Peyer's patch (tissue), 4 donors: ENCODE measurements at regions not wholly inside any gene's neighbourhood (a gene's known extent, or its start where the extent isn't known, plus 50 kb on each side); places are given as distances from the start of the nearest gene placed in this dataset.

Source experiments
- DNase-seq, 3 donors: peaks; one replicate each; pipeline ENCODE4 v3.0.0-alpha.2; 2017 to 2019
- H3K27ac ChIP-seq, 4 donors: fragments of 200-600 bp; sonication (generic); one replicate each; pipeline ENCODE4 v1.5.1; 2016 to 2019
- H3K27me3 ChIP-seq, 2 donors: fragments of 200-600 bp; sonication (generic); one replicate each; pipeline ENCODE4 v1.5.1; 2019
- H3K36me3 ChIP-seq, 3 donors: fragments of 200-600 bp; sonication (generic); one replicate each; pipeline ENCODE4 v1.5.1; 2016 to 2019
- H3K4me1 ChIP-seq, 4 donors: fragments of 200-600 bp; sonication (generic); one replicate each; pipeline ENCODE4 v1.5.1; 2016 to 2019
- H3K4me3 ChIP-seq, 4 donors: fragments of 200-600 bp; sonication (generic); 1 replicate in 3 of 4; 2 replicates in 1 of 4; pipeline ENCODE4 v1.5.1; 2016 to 2019; ENCODE audit warnings: mild to moderate bottlenecking in 1 of 4
- H3K9me3 ChIP-seq, 4 donors: fragments of 200-600 bp; sonication (generic); one replicate each; pipeline ENCODE4 v1.5.1; 2016 to 2019; ENCODE audit warnings: mild to moderate bottlenecking in 1 of 4
- POLR2A ChIP-seq, 2 donors: fragments of 450-650 bp; IDR thresholded peaks; one replicate each; pipeline ENCODE4 v1.5.1; 2017; ENCODE audit warnings: antibody characterized with exemption in 2 of 2, mild to moderate bottlenecking in 2 of 2, moderate library complexity in 2 of 2
- TF ChIP-seq, protein P1 (sequence below), 6 experiments: fragments of 450-650 bp in 4 of 6; fragments of 200-600 bp in 2 of 6; sonication (generic) in 1 of 6; IDR thresholded peaks; one replicate each; pipeline ENCODE4 v1.5.1; 2017 to 2019; ENCODE audit warnings: antibody characterized with exemption in 6 of 6, mild to moderate bottlenecking in 3 of 6, moderate library complexity in 1 of 6

DNA sequence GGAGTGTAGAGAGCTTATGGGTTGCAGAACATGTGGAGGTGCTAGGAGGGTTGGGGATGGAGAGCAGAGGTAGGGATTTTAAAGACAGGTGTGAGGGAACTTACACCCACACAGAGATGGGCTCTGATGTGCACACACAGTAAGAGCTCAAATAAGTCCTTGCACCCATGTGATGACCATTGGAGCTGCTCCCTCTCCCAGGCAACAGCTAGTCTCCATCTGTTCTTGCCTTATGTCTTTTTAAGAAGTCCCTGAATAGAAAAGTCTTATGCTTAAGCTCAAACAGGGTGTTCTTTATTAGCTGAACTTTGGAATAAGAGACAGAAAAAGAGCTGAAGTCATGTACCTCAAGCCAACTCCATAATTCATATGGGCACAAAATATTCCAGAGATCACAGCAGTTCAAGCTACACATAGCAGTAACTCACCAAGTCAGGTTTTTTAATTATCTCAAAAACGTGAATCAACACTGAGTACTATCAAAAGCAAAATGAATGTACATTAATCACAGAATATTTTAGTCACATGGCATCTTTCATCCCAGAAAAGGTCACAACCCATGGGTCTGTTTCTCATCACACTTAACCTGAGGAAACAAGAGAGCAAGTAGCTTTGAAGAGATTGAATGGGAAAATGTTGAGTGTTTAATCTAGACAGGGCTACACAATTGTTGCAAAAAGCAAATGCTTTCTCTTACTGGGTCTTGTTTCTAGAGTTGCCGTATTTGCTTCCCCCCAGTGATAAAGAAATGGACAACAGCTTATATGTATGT is 1513.6 kb upstream of the SEL1L start:
- H3K4me3 ChIP-seq: no peak overlapping the region
- no peak for DNase-seq
- no peaks in the 10 kb centered on the region for H3K36me3 ChIP-seq
- H3K27me3 ChIP-seq: no peaks in the 10 kb centered on the region
- no peak overlapping the region for H3K27ac ChIP-seq
- no peaks in the 10 kb centered on the region for H3K4me1 ChIP-seq
- H3K9me3 ChIP-seq: no peaks in the 10 kb centered on the region
- TF ChIP-seq POLR2A (IDR thresholded peaks at IDR 0.05): no peak
- TF ChIP-seq, protein P1, sequence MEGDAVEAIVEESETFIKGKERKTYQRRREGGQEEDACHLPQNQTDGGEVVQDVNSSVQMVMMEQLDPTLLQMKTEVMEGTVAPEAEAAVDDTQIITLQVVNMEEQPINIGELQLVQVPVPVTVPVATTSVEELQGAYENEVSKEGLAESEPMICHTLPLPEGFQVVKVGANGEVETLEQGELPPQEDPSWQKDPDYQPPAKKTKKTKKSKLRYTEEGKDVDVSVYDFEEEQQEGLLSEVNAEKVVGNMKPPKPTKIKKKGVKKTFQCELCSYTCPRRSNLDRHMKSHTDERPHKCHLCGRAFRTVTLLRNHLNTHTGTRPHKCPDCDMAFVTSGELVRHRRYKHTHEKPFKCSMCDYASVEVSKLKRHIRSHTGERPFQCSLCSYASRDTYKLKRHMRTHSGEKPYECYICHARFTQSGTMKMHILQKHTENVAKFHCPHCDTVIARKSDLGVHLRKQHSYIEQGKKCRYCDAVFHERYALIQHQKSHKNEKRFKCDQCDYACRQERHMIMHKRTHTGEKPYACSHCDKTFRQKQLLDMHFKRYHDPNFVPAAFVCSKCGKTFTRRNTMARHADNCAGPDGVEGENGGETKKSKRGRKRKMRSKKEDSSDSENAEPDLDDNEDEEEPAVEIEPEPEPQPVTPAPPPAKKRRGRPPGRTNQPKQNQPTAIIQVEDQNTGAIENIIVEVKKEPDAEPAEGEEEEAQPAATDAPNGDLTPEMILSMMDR (IDR thresholded peaks at IDR 0.05): no peak

DNA sequence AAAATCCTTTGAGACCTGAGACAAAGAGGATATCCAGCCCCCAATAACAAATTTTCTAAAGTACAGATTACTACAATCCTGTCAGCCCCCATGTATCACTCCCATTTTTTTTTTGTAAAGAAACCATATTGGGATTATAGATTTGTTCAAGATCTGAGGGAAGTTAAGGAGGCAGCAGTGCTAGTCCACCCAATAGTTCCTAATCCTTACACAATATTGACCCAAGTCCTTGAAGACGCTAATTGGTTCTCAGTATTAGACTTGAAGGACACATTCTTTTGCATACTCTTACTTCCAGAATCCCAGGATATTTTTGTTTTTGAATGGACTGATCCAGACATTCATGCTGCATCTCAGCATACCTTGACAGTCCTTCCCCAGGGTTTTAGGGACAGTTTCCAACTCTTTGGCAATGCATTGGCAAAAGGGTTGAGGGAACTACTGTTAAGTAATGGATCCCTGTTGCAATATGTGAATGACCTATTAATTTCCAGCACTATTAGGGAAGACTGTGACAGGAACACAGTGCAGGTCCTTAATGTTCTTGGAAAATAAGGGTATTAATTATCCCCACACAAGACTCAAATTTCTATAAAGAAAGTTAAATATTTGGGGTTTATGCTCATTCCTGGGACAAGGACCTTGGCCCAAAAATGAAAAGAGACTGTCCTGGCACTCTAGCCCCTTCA is 1519.5 kb upstream of the SEL1L start:
- Histone ChIP-seq H3K9me3 (no peaks in the 10 kb centered on the region), H3K27me3 (no peaks in the 10 kb centered on the region), H3K36me3 (no peaks in the 10 kb centered on the region), H3K4me1 (no peaks in the 10 kb centered on the region), H3K4me3 (no peak overlapping the region), H3K27ac (no peak overlapping the region)
- no peak for DNase-seq
- no peak for TF ChIP-seq POLR2A (IDR thresholded peaks at IDR 0.05)
- TF ChIP-seq, protein P1 (IDR thresholded peaks at IDR 0.05): no peak

DNA sequence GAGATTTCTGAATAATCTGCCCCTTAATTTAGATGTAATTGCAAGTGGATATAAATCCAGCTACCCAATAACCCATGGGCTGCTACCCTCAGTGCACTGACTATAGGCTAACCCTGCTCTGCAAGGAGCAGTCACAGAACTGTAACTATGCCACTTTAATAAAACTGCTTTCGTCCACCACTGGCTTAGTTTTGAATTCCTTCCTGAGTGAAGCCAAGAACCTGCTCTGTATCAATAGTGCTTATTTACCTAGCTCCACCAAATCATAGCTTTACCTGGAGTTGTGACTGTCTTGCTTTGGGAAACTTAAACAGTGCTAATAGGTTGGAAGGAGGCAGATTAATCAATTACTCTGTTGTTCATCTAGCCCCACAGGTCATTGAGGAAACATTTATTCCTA is 1524.4 kb upstream of the SEL1L start:
- Histone ChIP-seq H3K27me3 (no peaks in the 10 kb centered on the region), H3K36me3 (no peaks in the 10 kb centered on the region), H3K27ac (no peak overlapping the region), H3K9me3 (no peaks in the 10 kb centered on the region), H3K4me3 (no peak overlapping the region), H3K4me1 (no peaks in the 10 kb centered on the region)
- no peak for DNase-seq
- TF ChIP-seq, protein P1 (IDR thresholded peaks at IDR 0.05): no peak
- TF ChIP-seq POLR2A (IDR thresholded peaks at IDR 0.05): no peak

DNA sequence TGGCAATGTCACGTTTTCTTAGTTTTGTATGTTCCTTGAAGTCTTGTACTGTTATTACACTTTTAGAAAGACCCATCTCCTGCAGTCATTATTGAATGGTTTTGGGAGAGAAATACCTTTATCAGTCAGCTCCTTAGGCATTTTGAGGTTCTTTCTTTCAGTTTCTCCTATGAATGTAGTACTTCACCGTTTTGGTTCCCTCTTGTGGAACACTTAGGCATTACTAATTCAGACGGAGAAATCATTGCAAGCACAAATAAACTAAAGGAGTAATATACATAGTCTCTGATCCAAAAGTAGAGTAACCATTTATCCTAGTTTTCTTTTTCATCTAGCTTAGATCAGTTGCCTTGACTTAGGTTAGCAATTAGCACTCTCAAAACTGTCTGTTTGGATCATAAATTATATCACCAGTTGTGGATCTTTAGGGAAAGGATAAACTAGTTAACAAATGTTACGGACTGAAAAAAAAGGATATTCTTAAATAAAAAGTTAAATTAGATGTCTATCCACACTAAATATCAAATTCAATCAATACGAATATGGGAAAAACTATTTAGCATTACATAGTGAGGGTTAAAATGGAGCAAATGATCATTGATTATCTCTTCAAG is 1538.3 kb upstream of the SEL1L start:
- TF ChIP-seq, protein P1 (IDR thresholded peaks at IDR 0.05): no peak
- no peak for TF ChIP-seq POLR2A (IDR thresholded peaks at IDR 0.05)
- no peaks in the 10 kb centered on the region for H3K36me3 ChIP-seq
- no peaks in the 10 kb centered on the region for H3K27me3 ChIP-seq
- H3K27ac ChIP-seq: no peak overlapping the region
- no peaks in the 10 kb centered on the region for H3K4me1 ChIP-seq
- DNase-seq: no peak
- H3K9me3 ChIP-seq: no peaks in the 10 kb centered on the region
- H3K4me3 ChIP-seq: no peak overlapping the region

DNA sequence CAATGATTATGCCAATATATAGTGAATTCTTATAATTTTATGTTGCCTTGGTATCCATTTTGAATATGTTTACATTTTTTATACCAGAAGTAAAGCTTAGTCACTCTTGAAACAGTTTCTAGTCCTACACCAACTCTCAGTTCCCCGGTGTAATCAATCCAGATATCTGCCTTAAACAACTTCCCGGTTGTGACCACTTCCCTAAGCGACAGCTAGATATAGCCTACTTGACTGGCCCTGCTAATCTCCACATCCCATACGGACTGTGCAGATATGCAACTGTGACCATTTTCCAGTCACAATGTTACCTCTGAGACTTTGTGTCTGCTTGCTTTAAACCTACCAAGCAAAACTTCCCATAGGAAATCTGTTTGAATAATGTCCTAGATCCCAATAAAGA is 1551.5 kb upstream of the SEL1L start:
- Histone ChIP-seq H3K4me3 (no peak overlapping the region), H3K4me1 (no peaks in the 10 kb centered on the region), H3K36me3 (no peaks in the 10 kb centered on the region), H3K27me3 (no peaks in the 10 kb centered on the region), H3K27ac (no peak overlapping the region), H3K9me3 (no peaks in the 10 kb centered on the region)
- no peak for DNase-seq
- TF ChIP-seq, protein P1 (IDR thresholded peaks at IDR 0.05): no peak
- TF ChIP-seq POLR2A (IDR thresholded peaks at IDR 0.05): no peak
